Transverse colon (tissue), 3 donors: ENCODE measurements at regions not wholly inside any gene's neighbourhood (a gene's known extent, or its start where the extent isn't known, plus 50 kb on each side); places are given as distances from the start of the nearest gene placed in this dataset.

Experiments used
- CTCF ChIP-seq, 5 experiments: fragments of 200-600 bp in 3 of 5; fragments of 450-650 bp in 2 of 5; sonication (generic) in 3 of 5; IDR thresholded peaks; 1 replicate in 2 of 5; 2 replicates in 3 of 5; pipeline ENCODE4 v1.5.1; 2016 to 2017; ENCODE audit warnings: antibody characterized with exemption in 5 of 5, inconsistent platforms in 3 of 5, mild to moderate bottlenecking in 2 of 5, moderate library complexity in 1 of 5
- EP300 ChIP-seq: sonication (generic); formaldehyde crosslinking; IDR thresholded peaks from one replicate; pipeline ENCODE4 v1.6.1; 2017; ENCODE audit warnings: antibody characterized with exemption, low read depth
- POLR2A ChIP-seq: fragments of 450-650 bp; IDR thresholded peaks from one replicate; pipeline ENCODE4 v1.6.1; 2016; ENCODE audit warnings: antibody characterized with exemption, mild to moderate bottlenecking, moderate library complexity

- no peak for TF ChIP-seq EP300
- TF ChIP-seq CTCF (IDR thresholded peaks at IDR 0.05) = no peak
- no peak for TF ChIP-seq POLR2A
These were observed 1017.6 kb downstream of the PCDH9 start for GRCh38 chr13:66212511-66212910.
